IPS DF 6.9 (cell line): ENCODE measurements at regions not wholly inside any gene's neighbourhood (a gene's known extent, or its start where the extent isn't known, plus 50 kb on each side); places are given as distances from the start of the nearest gene placed in this dataset.

Experiments used
- DNase-seq: peaks from one replicate; pipeline ENCODE4 v3.0.0-alpha.2; 2013; ENCODE audit warnings: low read depth, low spot score
- H3K27ac ChIP-seq: one replicate; pipeline ENCODE4 v1.5.1; 2013; ENCODE audit warnings: low read length, control low read depth
- H3K27me3 ChIP-seq: 2 replicates; pipeline ENCODE4 v1.6.1; 2013; ENCODE audit warnings: mild to moderate bottlenecking, low read length; ENCODE audit not compliant: control insufficient read depth, insufficient read depth
- H3K36me3 ChIP-seq: 2 replicates; pipeline ENCODE4 v1.6.1; 2013; ENCODE audit warnings: low read length; ENCODE audit not compliant: control insufficient read depth, insufficient read depth
- H3K4me1 ChIP-seq: 2 replicates; pipeline ENCODE4 v1.6.1; 2013; ENCODE audit warnings: low read length; ENCODE audit not compliant: control insufficient read depth, insufficient read depth
- H3K4me3 ChIP-seq: 2 replicates; pipeline ENCODE4 v1.5.1; 2013; ENCODE audit warnings: mild to moderate bottlenecking, low read length
- H3K9me3 ChIP-seq: 2 replicates; pipeline ENCODE4 v1.6.1; 2013; ENCODE audit warnings: low read length, inconsistent platforms; ENCODE audit not compliant: control insufficient read depth, insufficient read depth
- WGBS: extraction: QIAGEN DNeasy Blood & Tissue Kit; methylation state at CpG from one replicate; pipeline ENCODE4 v1.1.7; 2013; ENCODE audit warnings: mixed read lengths, missing lambda C conversion rate; ENCODE audit not compliant: insufficient read length, insufficient coverage; 5-methylcytosine and 5-hydroxymethylcytosine counted together

DNA sequence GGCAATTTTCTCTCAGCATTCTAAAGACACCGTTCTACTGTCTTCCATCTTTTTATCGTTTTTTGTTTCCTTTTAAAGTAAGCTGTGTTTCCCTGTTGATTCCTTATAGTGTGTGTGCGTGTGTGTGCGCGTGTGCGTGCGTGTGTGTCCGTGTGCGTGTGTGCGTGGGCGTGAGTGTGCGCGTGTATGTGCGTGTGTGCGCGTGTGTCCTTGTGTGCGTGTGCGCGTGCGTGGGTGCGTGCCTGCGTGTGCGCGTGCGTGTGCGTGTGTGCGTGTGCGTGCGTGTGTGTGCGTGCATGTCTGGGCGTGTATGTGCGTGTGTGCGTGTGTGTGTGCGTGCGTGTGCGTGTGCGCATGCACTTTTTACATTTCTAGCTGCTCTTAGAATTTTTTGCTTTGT, 1033.7 kb downstream of the BRD1 start:
- WGBS, result no CpG with 5 or more reads among the region's 37 CpGs
- H3K36me3 ChIP-seq, result no peaks in the 10 kb centered on the region
- no peaks in the 10 kb centered on the region for H3K27me3 ChIP-seq
- H3K4me3 ChIP-seq, result no peak overlapping the region
- H3K9me3 ChIP-seq, result peaks cover 14% of the 10 kb centered on the region
- no peaks in the 10 kb centered on the region for H3K4me1 ChIP-seq
- no peak overlapping the region for H3K27ac ChIP-seq
- DNase-seq, result no peak

DNA sequence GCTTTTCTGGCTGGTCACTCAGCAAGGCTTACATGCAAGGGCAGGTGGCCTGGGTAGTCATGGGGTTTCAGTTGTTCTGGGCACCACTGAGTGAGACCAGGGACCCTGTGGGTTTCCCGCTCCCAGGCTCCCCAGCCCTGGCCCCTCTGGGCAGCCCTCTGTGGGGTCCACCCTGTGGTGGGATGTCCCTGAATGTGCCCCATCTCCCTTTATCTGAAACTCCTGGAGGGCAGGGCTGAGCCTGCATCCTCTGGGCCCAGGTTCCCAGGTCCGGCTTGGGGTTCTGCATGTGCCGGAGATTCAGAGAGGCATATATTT, 1041.0 kb downstream of the BRD1 start:
- no CpG with 5 or more reads among the region's 3 CpGs for WGBS
- no peaks in the 10 kb centered on the region; the same call in 1 of the 2 replicates for H3K4me1 ChIP-seq

DNA sequence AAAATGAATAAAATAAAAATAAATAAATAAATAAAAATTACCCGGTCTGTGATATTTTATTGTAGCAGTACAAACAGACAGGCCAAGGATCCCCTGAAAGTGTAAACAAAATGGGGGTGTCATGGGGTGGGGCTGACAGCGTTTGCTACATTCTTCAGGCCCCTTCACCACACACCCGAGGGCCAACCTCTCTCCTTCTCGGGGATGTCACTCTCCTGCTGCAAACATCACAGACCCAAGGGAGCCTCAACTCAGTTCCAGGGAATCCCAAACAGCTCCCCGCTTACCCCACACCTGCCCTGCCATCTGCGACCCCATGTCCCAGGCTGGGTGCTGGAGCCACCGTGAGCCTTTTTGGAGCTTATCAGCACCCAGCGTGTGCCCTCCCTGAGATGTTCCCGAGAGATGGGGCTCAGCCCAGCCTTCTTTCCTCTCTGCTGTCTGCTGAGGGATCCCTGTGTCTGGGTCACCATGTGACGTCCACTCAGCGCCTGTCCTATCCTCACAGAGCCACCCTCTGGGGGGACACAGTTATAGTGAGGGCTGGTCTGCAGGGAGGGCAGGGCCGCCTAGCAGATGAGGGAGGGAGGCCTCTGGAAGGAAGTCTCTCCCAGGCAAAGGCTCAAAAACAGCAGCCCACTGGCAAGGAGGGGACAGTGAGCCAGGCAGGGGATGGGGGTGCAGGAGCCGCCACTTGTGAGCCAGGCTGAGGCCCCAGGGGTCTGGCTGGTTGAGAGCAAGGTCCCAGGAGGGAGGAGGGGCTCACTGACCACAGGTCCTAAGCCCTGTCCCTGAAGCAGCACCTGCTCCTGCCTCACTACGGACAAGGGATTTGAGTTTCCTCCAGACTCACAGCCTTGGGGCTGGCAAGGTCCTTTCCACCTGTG, 1041.6 kb downstream of the BRD1 start:
- H3K27me3 ChIP-seq, result no peaks in the 10 kb centered on the region
- DNase-seq, result no peak
- H3K27ac ChIP-seq, result no peak overlapping the region
- no peak overlapping the region for H3K4me3 ChIP-seq
- peaks cover 20% of the 10 kb centered on the region for H3K9me3 ChIP-seq
- no peaks in the 10 kb centered on the region for H3K36me3 ChIP-seq
- no CpG with 5 or more reads among the region's 14 CpGs for WGBS
- no peaks in the 10 kb centered on the region; the same call in 1 of the 2 replicates for H3K4me1 ChIP-seq

More for the DNA sequence above, 1041.0 kb downstream of the BRD1 start:
- no peak for DNase-seq
- Histone ChIP-seq H3K4me3 (no peak overlapping the region), H3K9me3 (peaks cover 21% of the 10 kb centered on the region), H3K27me3 (no peaks in the 10 kb centered on the region), H3K27ac (no peak overlapping the region), H3K36me3 (no peaks in the 10 kb centered on the region)

DNA sequence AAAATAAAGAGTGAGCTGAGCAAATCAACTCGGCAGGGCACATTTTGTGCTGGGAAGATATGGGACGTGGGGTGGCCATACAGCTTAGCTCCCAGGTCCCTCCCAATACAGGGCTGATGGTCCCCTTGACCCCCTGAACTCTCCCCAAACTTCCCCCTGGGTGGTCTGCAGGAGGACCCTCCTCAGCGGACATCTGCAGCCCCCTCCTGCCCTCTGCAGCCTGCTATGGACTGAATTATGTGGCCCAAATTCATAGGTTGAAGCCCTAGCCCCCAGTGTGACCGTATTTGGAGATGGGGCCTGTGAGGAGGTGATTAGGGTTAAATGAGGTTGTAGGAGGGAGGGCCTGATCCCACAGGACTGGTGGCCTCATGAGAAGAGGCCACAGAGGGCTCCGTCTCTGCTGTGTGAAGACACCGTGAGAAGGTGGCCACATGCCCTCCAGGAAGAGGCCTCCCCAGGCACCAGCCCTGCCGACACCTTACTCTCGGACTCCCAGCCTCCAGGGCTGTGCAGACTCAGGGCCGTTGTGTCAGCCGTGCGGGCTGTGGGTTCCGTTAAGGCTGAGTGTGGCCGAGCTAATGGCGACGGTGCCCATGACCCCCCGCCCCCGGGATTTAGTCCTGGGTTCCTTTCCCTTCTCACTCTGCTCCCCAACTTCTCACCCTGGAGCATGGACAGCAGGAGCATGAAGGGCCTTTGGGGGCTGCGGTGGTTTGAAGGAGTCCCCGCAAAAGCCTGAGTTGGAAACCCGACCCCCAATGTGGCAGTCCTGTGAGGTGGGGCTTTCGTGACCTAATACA, 1042.8 kb downstream of the BRD1 start:
- Histone ChIP-seq H3K9me3 (peaks cover 25% of the 10 kb centered on the region), H3K36me3 (no peaks in the 10 kb centered on the region), H3K4me1 (no peaks in the 10 kb centered on the region; the same call in 1 of the 2 replicates), H3K4me3 (no peak overlapping the region), H3K27ac (no peak overlapping the region), H3K27me3 (no peaks in the 10 kb centered on the region)
- no CpG with 5 or more reads among the region's 21 CpGs for WGBS
- DNase-seq, result no peak

DNA sequence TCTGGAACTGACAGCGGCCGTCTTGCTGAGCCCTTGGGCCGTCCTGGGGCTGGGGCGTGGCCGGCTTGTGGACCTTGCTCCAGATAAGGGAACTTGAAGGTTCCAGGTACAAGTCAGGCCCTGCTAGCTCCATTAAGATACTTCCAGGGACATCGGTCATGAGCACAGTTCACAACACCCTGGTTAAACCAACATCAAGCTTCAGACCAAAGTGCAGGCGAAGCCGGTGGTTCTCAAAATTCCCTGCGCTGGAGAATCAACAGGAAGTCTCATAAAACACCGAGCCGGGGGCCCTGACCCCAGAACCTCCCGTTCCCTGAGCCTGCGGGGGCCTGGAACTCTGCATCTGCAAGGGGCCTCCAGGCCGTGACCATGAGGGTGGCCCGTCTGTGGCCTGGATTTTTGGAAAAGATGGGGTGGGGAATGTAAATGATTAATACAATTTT, 1043.8 kb downstream of the BRD1 start:
- H3K27me3 ChIP-seq, result no peaks in the 10 kb centered on the region
- no CpG with 5 or more reads among the region's 15 CpGs for WGBS

DNA sequence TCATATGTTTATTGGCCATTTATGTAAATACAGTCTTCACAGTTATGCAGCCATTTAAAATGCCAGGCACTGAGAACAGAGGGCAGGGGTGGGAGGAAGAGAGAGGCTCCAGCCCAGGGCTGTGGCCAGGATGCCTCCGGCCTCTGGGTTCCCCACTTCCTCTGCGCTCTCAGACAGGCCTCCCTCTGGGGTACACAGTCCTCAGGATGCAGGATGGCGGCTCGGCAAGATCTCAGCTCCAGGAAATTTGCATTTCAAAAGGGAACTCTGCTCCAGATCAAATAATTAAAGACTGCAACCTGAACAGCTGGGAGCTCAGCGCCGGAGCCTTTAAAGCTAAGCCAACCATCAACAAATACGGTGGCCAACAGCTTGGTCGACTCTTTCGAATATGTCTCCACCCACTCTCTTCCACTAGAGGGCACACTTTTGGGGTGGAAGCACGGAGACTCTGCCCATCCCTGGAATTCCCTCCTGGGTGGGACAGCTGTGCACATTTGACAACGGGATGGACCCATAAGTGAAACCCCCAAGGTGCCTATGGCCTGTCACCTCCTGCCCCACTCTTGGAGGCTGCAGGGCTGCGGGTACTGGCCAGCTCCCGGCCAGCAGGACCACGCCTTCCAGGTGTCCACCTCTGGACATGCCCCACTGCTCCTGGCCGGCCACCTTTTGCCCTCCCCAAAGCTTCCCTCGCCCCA, 1044.7 kb downstream of the BRD1 start:
- H3K4me1 ChIP-seq, result no peaks in the 10 kb centered on the region; the same call in 1 of the 2 replicates
- no peak for DNase-seq
- no peaks in the 10 kb centered on the region for H3K27me3 ChIP-seq
- H3K27ac ChIP-seq, result no peak overlapping the region
- H3K4me3 ChIP-seq, result no peak overlapping the region
- no peaks in the 10 kb centered on the region for H3K36me3 ChIP-seq
- H3K9me3 ChIP-seq, result peaks cover 25% of the 10 kb centered on the region
- no CpG with 5 or more reads among the region's 16 CpGs for WGBS

More for the DNA sequence above, 1043.8 kb downstream of the BRD1 start:
- Histone ChIP-seq H3K36me3 (no peaks in the 10 kb centered on the region), H3K9me3 (peaks cover 25% of the 10 kb centered on the region), H3K4me3 (no peak overlapping the region), H3K4me1 (no peaks in the 10 kb centered on the region; the same call in 1 of the 2 replicates), H3K27ac (no peak overlapping the region)
- no peak for DNase-seq

DNA sequence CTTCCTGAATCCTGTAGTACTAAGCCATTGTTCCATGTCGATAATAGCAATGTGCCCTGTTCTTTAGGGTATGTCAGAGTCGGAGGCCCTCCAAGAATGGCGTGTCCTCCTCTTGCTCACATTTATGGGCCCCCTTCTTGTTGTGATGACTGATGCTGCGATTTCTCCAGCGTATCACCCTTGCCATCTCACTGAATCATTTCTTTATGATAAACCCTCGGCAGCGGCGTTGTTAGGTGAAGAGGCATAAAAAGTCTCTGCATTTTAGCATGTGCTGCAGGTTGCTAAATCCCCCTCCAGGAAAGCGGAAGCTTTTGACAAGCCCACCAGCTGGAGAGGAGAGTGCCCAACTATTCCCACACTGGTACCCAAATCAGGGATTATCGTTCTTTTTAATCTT, 1045.3 kb downstream of the BRD1 start:
- Histone ChIP-seq H3K4me1 (no peaks in the 10 kb centered on the region; the same call in 1 of the 2 replicates), H3K9me3 (peaks cover 25% of the 10 kb centered on the region)
- WGBS, result no CpG with 5 or more reads among the region's 10 CpGs

DNA sequence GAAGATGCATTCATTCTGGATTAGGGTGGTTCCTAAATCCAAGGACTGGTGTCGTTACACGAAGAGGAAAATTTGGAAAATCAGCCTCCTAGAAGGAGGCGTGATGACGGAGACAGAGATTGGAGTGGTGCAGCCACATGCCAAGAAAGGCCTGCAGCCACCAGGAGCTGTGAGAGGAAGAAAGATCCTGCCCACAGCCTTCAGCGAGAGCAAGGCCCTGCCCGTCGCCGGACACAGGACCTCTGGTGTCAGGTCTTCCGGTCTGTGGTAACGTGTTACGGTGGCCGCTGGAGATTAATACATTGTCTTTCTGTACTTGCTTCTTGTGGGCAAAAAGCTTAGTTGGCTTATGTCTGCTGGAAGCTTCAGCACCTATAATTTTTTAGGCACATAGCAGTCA, 1045.8 kb downstream of the BRD1 start:
- H3K4me1 ChIP-seq, result no peaks in the 10 kb centered on the region; the same call in 1 of the 2 replicates
- no peak overlapping the region for H3K27ac ChIP-seq
- WGBS, result no CpG with 5 or more reads among the region's 12 CpGs
- H3K27me3 ChIP-seq, result no peaks in the 10 kb centered on the region
- no peaks in the 10 kb centered on the region for H3K36me3 ChIP-seq
- no peak for DNase-seq
- no peak overlapping the region for H3K4me3 ChIP-seq
- H3K9me3 ChIP-seq, result peaks cover 25% of the 10 kb centered on the region

More for the DNA sequence above, 1045.3 kb downstream of the BRD1 start:
- DNase-seq, result no peak
- Histone ChIP-seq H3K4me3 (no peak overlapping the region), H3K27ac (no peak overlapping the region), H3K36me3 (no peaks in the 10 kb centered on the region), H3K27me3 (no peaks in the 10 kb centered on the region)

DNA sequence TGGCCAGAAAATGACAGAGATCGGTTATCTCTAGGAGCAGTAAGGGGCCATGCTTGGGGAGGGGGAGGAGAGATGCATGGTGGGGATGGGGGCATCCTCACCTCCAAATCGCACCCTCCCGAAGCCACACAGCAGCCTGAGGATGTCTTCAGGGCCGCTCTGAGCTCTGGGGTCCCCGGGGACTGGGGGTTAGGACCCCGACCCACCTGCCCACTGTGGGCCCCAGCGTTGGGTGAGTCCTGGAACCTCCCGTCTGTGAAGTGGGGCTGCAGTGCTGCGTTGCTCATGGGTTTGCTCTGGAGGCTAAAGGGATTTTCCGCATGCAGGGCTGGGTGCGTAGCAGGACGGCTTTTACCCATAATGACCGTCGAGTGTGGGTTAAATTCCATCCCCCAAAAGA, 1046.3 kb downstream of the BRD1 start:
- DNase-seq, result no peak
- Histone ChIP-seq H3K27ac (no peak overlapping the region), H3K4me1 (no peaks in the 10 kb centered on the region; the same call in 1 of the 2 replicates), H3K9me3 (peaks cover 22% of the 10 kb centered on the region), H3K4me3 (no peak overlapping the region), H3K36me3 (no peaks in the 10 kb centered on the region), H3K27me3 (no peaks in the 10 kb centered on the region)
- no CpG with 5 or more reads among the region's 14 CpGs for WGBS
